Mesendoderm (in vitro differentiated cells): ENCODE measurements at regions not wholly inside any gene's neighbourhood (a gene's known extent, or its start where the extent isn't known, plus 50 kb on each side); places are given as distances from the start of the nearest gene placed in this dataset.

ENCODE experiments used
- DNase-seq: peaks from one replicate; pipeline ENCODE4 v3.0.0; 2013
- H2AK5ac ChIP-seq: 2 replicates; pipeline ENCODE4 v1.6.1; 2013; ENCODE audit warnings: low read length, inconsistent platforms
- H2BK120ac ChIP-seq: 2 replicates; pipeline ENCODE4 v1.6.1; 2013; ENCODE audit warnings: low read depth, mild to moderate bottlenecking, low read length, moderate library complexity, mixed read lengths
- H2BK15ac ChIP-seq: replicated peaks from 2 replicates; pipeline ENCODE4 v1.6.1; 2013; ENCODE audit warnings: low read depth, mild to moderate bottlenecking, moderate library complexity
- H2BK5ac ChIP-seq: 2 replicates; pipeline ENCODE4 v1.6.1; 2013; ENCODE audit warnings: low read length, inconsistent platforms
- H3K18ac ChIP-seq: 2 replicates; pipeline ENCODE4 v1.6.1; 2013; ENCODE audit warnings: mild to moderate bottlenecking, low read length, mixed read lengths
- H3K23ac ChIP-seq: one replicate; pipeline ENCODE4 v1.6.1; 2013; ENCODE audit warnings: low read length
- H3K27ac ChIP-seq: 2 replicates; pipeline ENCODE4 v1.5.1; 2013; ENCODE audit warnings: low read depth, mild to moderate bottlenecking, inconsistent platforms, low read length, moderate library complexity
- H3K27me3 ChIP-seq: 2 replicates; pipeline ENCODE4 v1.6.1; 2013; ENCODE audit warnings: low read length, control low read depth, mild to moderate bottlenecking, inconsistent platforms; ENCODE audit not compliant: insufficient read depth, poor library complexity
- H3K36me3 ChIP-seq: 2 replicates; pipeline ENCODE4 v1.6.1; 2013; ENCODE audit warnings: low read length, inconsistent platforms; ENCODE audit not compliant: control insufficient read depth, insufficient read depth
- H3K4ac ChIP-seq: one replicate; pipeline ENCODE4 v1.6.1; 2013; ENCODE audit warnings: low read depth, mild to moderate bottlenecking, low read length, moderate library complexity
- H3K4me1 ChIP-seq: 2 replicates; pipeline ENCODE4 v1.6.1; 2013; ENCODE audit warnings: low read depth, low read length, inconsistent platforms; ENCODE audit not compliant: control insufficient read depth
- H3K4me2 ChIP-seq: 2 replicates; pipeline ENCODE4 v1.6.1; 2013; ENCODE audit warnings: low read length
- H3K4me3 ChIP-seq: 2 replicates; pipeline ENCODE4 v1.5.1; 2013; ENCODE audit warnings: mild to moderate bottlenecking, low read length
- H3K56ac ChIP-seq: one replicate; pipeline ENCODE4 v1.6.1; 2013; ENCODE audit warnings: low read length
- H3K79me1 ChIP-seq: 2 replicates; pipeline ENCODE4 v1.6.1; 2013; ENCODE audit warnings: low read length, inconsistent platforms
- H3K79me2 ChIP-seq: 2 replicates; pipeline ENCODE4 v1.6.1; 2013; ENCODE audit warnings: mild to moderate bottlenecking, low read length; ENCODE audit not compliant: control insufficient read depth, insufficient read depth
- H3K9ac ChIP-seq: 2 replicates; pipeline ENCODE4 v1.6.1; 2013; ENCODE audit warnings: low read length, inconsistent platforms
- H4K5ac ChIP-seq: one replicate; pipeline ENCODE4 v1.6.1; 2013; ENCODE audit warnings: low read length
- H4K8ac ChIP-seq: one replicate; pipeline ENCODE4 v1.6.1; 2013; ENCODE audit warnings: low read depth, mild to moderate bottlenecking, control low read depth, low read length, moderate library complexity
- WGBS: extraction: QIAGEN DNeasy Blood & Tissue Kit; methylation state at CpG from one replicate; pipeline ENCODE4 v1.1.7; 2013; ENCODE audit warnings: low lambda C conversion rate, missing lambda C conversion rate; ENCODE audit not compliant: insufficient coverage; ENCODE audit errors: extremely low coverage; 5-methylcytosine and 5-hydroxymethylcytosine counted together

- no peak overlapping the region for H3K4me3 ChIP-seq
These were observed 68.0 kb upstream of the OPCML start for GRCh38 chr11:133600306-133600705.

GRCh38 chr11:133598906-133599305, 66.6 kb upstream of the OPCML start:
- no peak for DNase-seq
- H2AK5ac ChIP-seq: no peak overlapping the region
- WGBS: no CpG with 5 or more reads among the region's 3 CpGs
- H2BK120ac ChIP-seq: no peak overlapping the region
- H3K23ac ChIP-seq: no peak overlapping the region
- no peak overlapping the region for H2BK15ac ChIP-seq
- H2BK5ac ChIP-seq: no peak overlapping the region
- no peak overlapping the region for H3K4me3 ChIP-seq
- no peak overlapping the region for H3K18ac ChIP-seq
- no peaks in the 10 kb centered on the region for H3K36me3 ChIP-seq
- no peak overlapping the region for H3K4me2 ChIP-seq
- no peaks in the 10 kb centered on the region for H3K79me2 ChIP-seq
- H4K5ac ChIP-seq: no peak overlapping the region
- no peak overlapping the region for H3K4ac ChIP-seq
- no peak overlapping the region for H3K27ac ChIP-seq
- no peak overlapping the region for H3K9ac ChIP-seq
- no peak overlapping the region for H3K56ac ChIP-seq
- H3K79me1 ChIP-seq: no peaks in the 10 kb centered on the region
- no peaks in the 10 kb centered on the region for H3K4me1 ChIP-seq
- no peak overlapping the region for H4K8ac ChIP-seq
- H3K27me3 ChIP-seq: no peaks in the 10 kb centered on the region

More at GRCh38 chr11:133600306-133600705, 68.0 kb upstream of the OPCML start:
- no peak for DNase-seq
- H4K8ac ChIP-seq: no peak overlapping the region
- no peaks in the 10 kb centered on the region for H3K79me2 ChIP-seq
- H3K18ac ChIP-seq: no peak overlapping the region
- H2BK5ac ChIP-seq: no peak overlapping the region
- H2AK5ac ChIP-seq: no peak overlapping the region
- no peaks in the 10 kb centered on the region for H3K36me3 ChIP-seq
- H3K4me2 ChIP-seq: no peak overlapping the region
- H3K56ac ChIP-seq: no peak overlapping the region
- no peak overlapping the region for H3K23ac ChIP-seq
- no peaks in the 10 kb centered on the region for H3K27me3 ChIP-seq
- H2BK15ac ChIP-seq: no peak overlapping the region
- no peak overlapping the region for H3K27ac ChIP-seq
- no peak overlapping the region for H3K9ac ChIP-seq
- no peaks in the 10 kb centered on the region for H3K4me1 ChIP-seq
- no peak overlapping the region for H4K5ac ChIP-seq
- no peak overlapping the region for H3K4ac ChIP-seq
- no CpG with 5 or more reads among the region's 5 CpGs for WGBS
- no peaks in the 10 kb centered on the region for H3K79me1 ChIP-seq
- no peak overlapping the region for H2BK120ac ChIP-seq

- Histone ChIP-seq H3K56ac (no peak overlapping the region), H3K27me3 (no peaks in the 10 kb centered on the region), H3K4me1 (no peaks in the 10 kb centered on the region), H3K4me3 (no peak overlapping the region), H3K79me1 (no peaks in the 10 kb centered on the region), H3K23ac (no peak overlapping the region), H3K27ac (no peak overlapping the region), H2BK15ac (no peak overlapping the region), H3K4ac (no peak overlapping the region), H3K36me3 (no peaks in the 10 kb centered on the region), H2BK5ac (no peak overlapping the region), H2AK5ac (no peak overlapping the region), H4K5ac (no peak overlapping the region), H4K8ac (no peak overlapping the region), H3K79me2 (no peaks in the 10 kb centered on the region), H2BK120ac (no peak overlapping the region), H3K9ac (no peak overlapping the region), H3K4me2 (no peak overlapping the region), H3K18ac (no peak overlapping the region)
- no peak for DNase-seq
- no CpG with 5 or more reads among the region's 3 CpGs for WGBS
These were observed 64.9 kb upstream of the OPCML start for GRCh38 chr11:133597236-133597635.

- no peak overlapping the region for H3K56ac ChIP-seq
- no peaks in the 10 kb centered on the region for H3K79me2 ChIP-seq
- no CpG with 5 or more reads among the region's 21 CpGs for WGBS
- H4K8ac ChIP-seq: no peak overlapping the region
- H3K27me3 ChIP-seq: no peaks in the 10 kb centered on the region
- H2BK120ac ChIP-seq: no peak overlapping the region
- no peak overlapping the region for H3K4me2 ChIP-seq
- no peak overlapping the region for H3K27ac ChIP-seq
- H3K79me1 ChIP-seq: no peaks in the 10 kb centered on the region
- no peak overlapping the region for H2BK15ac ChIP-seq
- H4K5ac ChIP-seq: no peak overlapping the region
- no peak overlapping the region for H3K4ac ChIP-seq
- H3K4me3 ChIP-seq: no peak overlapping the region
- H3K18ac ChIP-seq: no peak overlapping the region
- no peak overlapping the region for H3K23ac ChIP-seq
- no peaks in the 10 kb centered on the region for H3K36me3 ChIP-seq
- no peak overlapping the region for H2AK5ac ChIP-seq
- no peak for DNase-seq
- no peak overlapping the region for H3K9ac ChIP-seq
- H3K4me1 ChIP-seq: no peaks in the 10 kb centered on the region
- H2BK5ac ChIP-seq: no peak overlapping the region
These were observed 63.8 kb upstream of the OPCML start for GRCh38 chr11:133595998-133596590.

- H4K8ac ChIP-seq: no peak overlapping the region
- no peak overlapping the region for H3K4me3 ChIP-seq
- no peak overlapping the region for H4K5ac ChIP-seq
- H2BK5ac ChIP-seq: no peak overlapping the region
- H2BK15ac ChIP-seq: no peak overlapping the region
- no peak overlapping the region for H3K27ac ChIP-seq
- no peak overlapping the region for H2BK120ac ChIP-seq
- no peak overlapping the region for H3K4me2 ChIP-seq
- H3K36me3 ChIP-seq: no peaks in the 10 kb centered on the region
- H3K9ac ChIP-seq: no peak overlapping the region
- H3K27me3 ChIP-seq: no peaks in the 10 kb centered on the region
- no peak overlapping the region for H3K56ac ChIP-seq
- WGBS: no CpG with 5 or more reads among the region's 2 CpGs
- no peaks in the 10 kb centered on the region for H3K79me1 ChIP-seq
- no peaks in the 10 kb centered on the region for H3K79me2 ChIP-seq
- no peak for DNase-seq
- H3K4me1 ChIP-seq: no peaks in the 10 kb centered on the region
- H3K18ac ChIP-seq: no peak overlapping the region
- no peak overlapping the region for H3K23ac ChIP-seq
- no peak overlapping the region for H2AK5ac ChIP-seq
- no peak overlapping the region for H3K4ac ChIP-seq
These were observed 60.7 kb upstream of the OPCML start for GRCh38 chr11:133593036-133593435.

GRCh38 chr11:133586903-133587517, 54.7 kb upstream of the OPCML start:
- Histone ChIP-seq H3K4me2 (no peak overlapping the region), H2BK5ac (no peak overlapping the region), H2BK15ac (no peak overlapping the region), H3K27ac (no peak overlapping the region), H3K23ac (no peak overlapping the region), H3K79me2 (no peaks in the 10 kb centered on the region), H3K9ac (no peak overlapping the region), H3K56ac (no peak overlapping the region), H2BK120ac (no peak overlapping the region), H4K8ac (no peak overlapping the region), H3K4ac (no peak overlapping the region), H3K79me1 (no peaks in the 10 kb centered on the region), H3K4me1 (peaks cover 3% of the 10 kb centered on the region), H2AK5ac (no peak overlapping the region), H3K18ac (no peak overlapping the region), H3K27me3 (no peaks in the 10 kb centered on the region), H4K5ac (no peak overlapping the region), H3K4me3 (no peak overlapping the region), H3K36me3 (no peaks in the 10 kb centered on the region)
- DNase-seq: no peak
- 100% methylated on average over 5 of the region's 5 CpGs for WGBS
